RWPE2 (cell line): ENCODE measurements at regions not wholly inside any gene's neighbourhood (a gene's known extent, or its start where the extent isn't known, plus 50 kb on each side); places are given as distances from the start of the nearest gene placed in this dataset.

Experiments
- ATAC-seq: fragments of 200-7000 bp; cut with Tn5 transposase; 3 replicates; pipeline ENCODE4 v1.9.1; 2021; ENCODE audit warnings: low read depth
- DNase-seq: peaks from one replicate; pipeline ENCODE4 v3.0.0-alpha.2; 2020; ENCODE audit warnings: low spot score
- H3K27ac ChIP-seq: fragments of 450-650 bp; 2 replicates; pipeline ENCODE4 v1.5.1; 2017; ENCODE audit warnings: mild to moderate bottlenecking; ENCODE audit not compliant: poor library complexity, severe bottlenecking
- H3K27me3 ChIP-seq: fragments of 250-450 bp; sonication (Bioruptor Pico); 2 replicates; pipeline ENCODE4 v1.5.1; 2021; ENCODE audit warnings: mild to moderate bottlenecking, moderate library complexity; ENCODE audit not compliant: insufficient read depth, poor library complexity, severe bottlenecking
- H3K36me3 ChIP-seq: fragments of 250-450 bp; sonication (Bioruptor Pico); 2 replicates; pipeline ENCODE4 v1.5.1; 2020; ENCODE audit warnings: low read depth, mild to moderate bottlenecking, moderate library complexity
- H3K4me1 ChIP-seq: fragments of 250-450 bp; sonication (Bioruptor Pico); 2 replicates; pipeline ENCODE4 v1.5.1; 2021; ENCODE audit warnings: mild to moderate bottlenecking, moderate library complexity; ENCODE audit not compliant: insufficient read depth, poor library complexity, severe bottlenecking
- H3K4me3 ChIP-seq: fragments of 250-450 bp; sonication (Bioruptor Pico); 2 replicates; pipeline ENCODE4 v1.5.1; 2021; ENCODE audit warnings: mild to moderate bottlenecking, moderate library complexity; ENCODE audit not compliant: severe bottlenecking
- H3K9me3 ChIP-seq: fragments of 250-450 bp; sonication (Bioruptor Pico); 2 replicates; pipeline ENCODE4 v1.5.1; 2021; ENCODE audit warnings: mild to moderate bottlenecking, moderate library complexity; ENCODE audit not compliant: severe bottlenecking
- CTCF ChIP-seq: fragments of 450-650 bp; IDR thresholded peaks from one replicate; pipeline ENCODE4 v1.5.1; 2017; ENCODE audit warnings: mild to moderate bottlenecking, moderate library complexity; ENCODE audit not compliant: poor library complexity, severe bottlenecking

GRCh38 chr3:153880493-153880892 lies 240.7 kb upstream of the ARHGEF26 start:
- no peak for DNase-seq
- TF ChIP-seq CTCF: no peak
- Histone ChIP-seq H3K4me1 (peaks cover 14% of the 10 kb centered on the region), H3K27ac (peak overlapping the region; percentile 45), H3K36me3 (no peaks in the 10 kb centered on the region), H3K27me3 (no peaks in the 10 kb centered on the region), H3K9me3 (no peaks in the 10 kb centered on the region), H3K4me3 (no peak overlapping the region)
- ATAC-seq: no peak

- no peak for DNase-seq
- H3K27me3 ChIP-seq: no peaks in the 10 kb centered on the region
- H3K4me1 ChIP-seq: peaks cover 14% of the 10 kb centered on the region
- H3K4me3 ChIP-seq: no peak overlapping the region
- no peaks in the 10 kb centered on the region for H3K36me3 ChIP-seq
- H3K9me3 ChIP-seq: no peaks in the 10 kb centered on the region
- H3K27ac ChIP-seq: peak overlapping the region; percentile 45
- no peak for TF ChIP-seq CTCF
- ATAC-seq: peak; percentile 100
Measured at GRCh38 chr3:153881201-153881600, 240.0 kb upstream of the ARHGEF26 start.

- DNase-seq: no peak
- no peak for ATAC-seq
Measured at GRCh38 chr3:153885359-153885758, 235.8 kb upstream of the ARHGEF26 start.

GRCh38 chr3:153889905-153890334 lies 231.3 kb upstream of the ARHGEF26 start:
- DNase-seq: no peak
- Histone ChIP-seq H3K4me1 (no peaks in the 10 kb centered on the region), H3K27ac (no peak overlapping the region), H3K36me3 (no peaks in the 10 kb centered on the region), H3K4me3 (no peak overlapping the region), H3K27me3 (no peaks in the 10 kb centered on the region), H3K9me3 (no peaks in the 10 kb centered on the region)
- no peak for ATAC-seq
- no peak for TF ChIP-seq CTCF

More at GRCh38 chr3:153885359-153885758, 235.8 kb upstream of the ARHGEF26 start:
- TF ChIP-seq CTCF: no peak
- no peaks in the 10 kb centered on the region for H3K9me3 ChIP-seq
- peaks cover 14% of the 10 kb centered on the region for H3K4me1 ChIP-seq
- no peak overlapping the region for H3K4me3 ChIP-seq
- H3K36me3 ChIP-seq: no peaks in the 10 kb centered on the region
- H3K27ac ChIP-seq: no peak overlapping the region
- no peaks in the 10 kb centered on the region for H3K27me3 ChIP-seq

GRCh38 chr3:153892126-153892525 lies 229.1 kb upstream of the ARHGEF26 start:
- no peaks in the 10 kb centered on the region for H3K36me3 ChIP-seq
- H3K4me1 ChIP-seq: no peaks in the 10 kb centered on the region
- no peak for TF ChIP-seq CTCF
- H3K27me3 ChIP-seq: no peaks in the 10 kb centered on the region
- no peak for DNase-seq
- ATAC-seq: no peak
- no peak overlapping the region for H3K27ac ChIP-seq
- no peaks in the 10 kb centered on the region for H3K9me3 ChIP-seq
- H3K4me3 ChIP-seq: no peak overlapping the region
